GM23248 (cell line): ENCODE measurements at regions not wholly inside any gene's neighbourhood (a gene's known extent, or its start where the extent isn't known, plus 50 kb on each side); places are given as distances from the start of the nearest gene placed in this dataset.

Source experiments
- DNase-seq: peaks from one replicate; pipeline ENCODE4 v3.0.0-alpha.2; 2015
- H2AFZ ChIP-seq: fragments of 200-600 bp; sonication (generic); 2 replicates; pipeline ENCODE4 v1.6.1; 2016; ENCODE audit warnings: antibody characterized with exemption
- H3F3A ChIP-seq: fragments of 200-600 bp; sonication (generic); 2 replicates; pipeline ENCODE4 v1.6.1; 2016; ENCODE audit warnings: mild to moderate bottlenecking, antibody characterized with exemption, mixed run types; ENCODE audit not compliant: insufficient read depth
- H3K27ac ChIP-seq: fragments of 200-600 bp; sonication (generic); 2 replicates; pipeline ENCODE4 v1.5.1; 2016; ENCODE audit warnings: mild to moderate bottlenecking
- H3K27me3 ChIP-seq: fragments of 200-600 bp; sonication (generic); replicated peaks from 2 replicates; pipeline ENCODE4 v1.6.1; 2016; ENCODE audit warnings: mild to moderate bottlenecking; ENCODE audit not compliant: insufficient read depth
- H3K36me3 ChIP-seq: fragments of 200-600 bp; sonication (generic); 2 replicates; pipeline ENCODE4 v1.6.1; 2016; ENCODE audit warnings: low read depth, mild to moderate bottlenecking
- H3K4me1 ChIP-seq: fragments of 200-600 bp; sonication (generic); 2 replicates; pipeline ENCODE4 v1.6.1; 2016; ENCODE audit warnings: mild to moderate bottlenecking; ENCODE audit not compliant: insufficient read depth
- H3K4me2 ChIP-seq: fragments of 200-600 bp; sonication (generic); one replicate; pipeline ENCODE4 v1.6.1; 2016; ENCODE audit warnings: mild to moderate bottlenecking; ENCODE audit not compliant: unreplicated experiment
- H3K4me3 ChIP-seq: fragments of 200-600 bp; sonication (generic); 2 replicates; pipeline ENCODE4 v1.5.1; 2016; ENCODE audit warnings: mild to moderate bottlenecking
- H3K79me2 ChIP-seq: fragments of 200-600 bp; sonication (generic); 2 replicates; pipeline ENCODE4 v1.6.1; 2016; ENCODE audit warnings: mild to moderate bottlenecking; ENCODE audit not compliant: insufficient read depth
- H3K9ac ChIP-seq: fragments of 200-600 bp; sonication (generic); 2 replicates; pipeline ENCODE4 v1.6.1; 2016; ENCODE audit warnings: mild to moderate bottlenecking
- H3K9me2 ChIP-seq: fragments of 200-600 bp; sonication (generic); 2 replicates; pipeline ENCODE4 v1.6.1; 2016; ENCODE audit warnings: mixed run types, mild to moderate bottlenecking, moderate library complexity; ENCODE audit not compliant: insufficient read depth
- H3K9me3 ChIP-seq: fragments of 200-600 bp; sonication (generic); one replicate; pipeline ENCODE4 v1.6.1; 2017; ENCODE audit warnings: low read depth
- H4K20me1 ChIP-seq: fragments of 200-600 bp; sonication (generic); 2 replicates; pipeline ENCODE4 v1.6.0; 2016; ENCODE audit not compliant: insufficient read depth
- EZH2 ChIP-seq: fragments of 200-600 bp; sonication (generic); IDR thresholded peaks from 2 replicates; pipeline ENCODE4 v1.6.1; 2018; ENCODE audit warnings: antibody characterized with exemption, mild to moderate bottlenecking; ENCODE audit not compliant: insufficient read depth, poor library complexity, severe bottlenecking
- EZH2phosphoT487 ChIP-seq: fragments of 200-600 bp; sonication (generic); IDR thresholded peaks from 2 replicates; pipeline ENCODE4 v1.6.1; 2018; ENCODE audit warnings: antibody characterized with exemption, moderate library complexity, mild to moderate bottlenecking, low read depth; ENCODE audit not compliant: insufficient read depth
- WGBS, 2 experiments: methylation state at CpG; one replicate each; pipeline ENCODE4 v1.1.6; 2015 to 2017; ENCODE audit warnings: low lambda C conversion rate in 2 of 2, low coverage in 1 of 2; ENCODE audit errors: missing lambda C conversion rate in 2 of 2; 5-methylcytosine and 5-hydroxymethylcytosine counted together
- in situ Hi-C: fragments of 300-500 bp; cut with MboI; formaldehyde crosslinking; loops from 2 replicates; pipeline ENCODE4 v1.15.0; 2020

DNA sequence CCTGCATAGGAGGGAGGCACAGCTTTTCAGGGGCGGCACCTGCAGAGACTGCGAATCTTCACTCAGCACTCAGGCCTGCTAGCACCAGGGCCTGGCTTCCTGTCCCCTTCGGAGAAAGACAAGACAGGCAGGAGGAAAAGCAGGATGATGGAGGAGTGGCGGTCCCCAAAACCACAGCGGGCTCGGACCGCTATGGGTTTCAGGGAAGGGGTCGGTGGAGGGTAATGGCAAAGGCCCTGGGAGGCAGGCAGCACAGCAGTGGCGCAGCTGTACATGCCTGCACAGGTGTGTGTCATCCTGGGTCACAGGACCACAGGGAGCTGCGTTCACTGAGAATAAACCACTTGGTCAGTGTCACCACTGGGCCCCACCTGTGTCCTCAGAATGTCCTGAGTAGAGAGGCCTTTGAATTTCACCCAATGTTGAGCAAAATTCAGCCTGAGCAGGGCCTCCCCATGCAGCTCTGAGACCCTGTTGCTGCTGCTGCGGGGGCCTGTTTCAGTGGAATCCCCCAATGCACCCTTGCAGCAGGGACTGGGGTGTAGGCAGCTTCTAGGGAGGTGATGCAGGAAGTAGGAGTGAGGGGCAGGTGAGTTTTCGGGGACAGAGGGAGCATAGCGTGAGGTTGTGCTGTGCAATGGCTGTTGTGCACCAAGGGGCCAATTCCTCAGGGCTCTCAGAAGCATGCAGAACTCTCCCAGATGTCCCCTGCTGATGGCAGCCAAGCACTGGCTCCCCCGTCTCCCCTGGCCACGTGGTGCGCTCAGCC lies 90.6 kb upstream of the PPP2R2D start:
- no peaks in the 10 kb centered on the region for H4K20me1 ChIP-seq
- H3K9ac ChIP-seq: no peak overlapping the region
- no peaks in the 10 kb centered on the region for H3K9me2 ChIP-seq
- no peak overlapping the region for H2AFZ ChIP-seq
- H3F3A ChIP-seq: no peaks in the 10 kb centered on the region
- TF ChIP-seq EZH2phosphoT487 (no peak), EZH2 (no peak)
- H3K9me3 ChIP-seq: no peaks in the 10 kb centered on the region
- no peaks in the 10 kb centered on the region for H3K27me3 ChIP-seq
- H3K4me3 ChIP-seq: no peak overlapping the region
- no peak overlapping the region for H3K4me2 ChIP-seq
- WGBS, 2 experiments: 33 to 41% methylated on average over 15 to 16 of the region's 16 CpGs
- no peak overlapping the region for H3K27ac ChIP-seq
- no peaks in the 10 kb centered on the region for H3K79me2 ChIP-seq
- in situ Hi-C loops: no loop called here
- no peaks in the 10 kb centered on the region for H3K36me3 ChIP-seq
- DNase-seq: no peak
- H3K4me1 ChIP-seq: no peaks in the 10 kb centered on the region

- no peaks in the 10 kb centered on the region for H3F3A ChIP-seq
Measured at GRCh38 chr10:131810805-131811629, 89.8 kb upstream of the PPP2R2D start.

DNA sequence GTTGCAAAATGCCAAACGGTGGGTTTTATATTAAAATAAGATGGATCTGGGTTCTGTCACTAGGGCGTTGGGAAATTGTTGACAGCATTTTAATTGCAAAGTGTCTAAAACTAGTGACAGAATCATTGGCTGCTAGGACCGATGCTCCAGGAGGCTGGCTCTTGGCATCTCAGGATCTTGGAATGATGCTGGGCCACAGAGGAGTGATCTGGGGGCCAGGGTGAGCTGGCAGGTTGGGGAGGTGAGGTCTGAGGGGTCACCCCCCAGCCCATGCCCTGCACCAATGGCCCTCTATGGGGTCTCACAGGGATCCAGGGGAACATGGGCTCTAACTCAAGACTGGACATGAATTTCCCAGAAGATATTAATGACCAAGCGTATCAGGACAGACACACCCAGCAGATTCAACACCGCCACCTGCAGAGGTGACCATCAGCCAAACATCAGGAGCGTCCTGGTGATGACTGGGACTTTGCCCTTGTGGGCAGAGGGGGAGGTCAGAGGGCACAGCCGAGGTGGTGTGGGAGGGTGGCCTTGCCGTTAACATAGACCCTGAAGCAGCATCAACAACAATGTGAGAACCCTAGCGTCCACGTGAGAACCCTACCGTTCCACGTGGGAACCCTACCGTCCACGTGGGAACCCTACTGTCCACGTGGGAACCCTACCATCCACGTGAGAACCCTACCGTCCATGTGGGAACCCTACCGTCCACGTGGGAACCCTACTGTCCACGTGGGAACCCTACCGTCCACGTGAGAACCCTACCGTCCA lies 89.0 kb upstream of the PPP2R2D start:
- no peaks in the 10 kb centered on the region for H3K4me1 ChIP-seq
- in situ Hi-C loops: no loop called here
- 45 to 46% methylated on average over 23 of the region's 23 CpGs for WGBS, 2 experiments

More at GRCh38 chr10:131810805-131811629, 89.8 kb upstream of the PPP2R2D start:
- H4K20me1 ChIP-seq: no peaks in the 10 kb centered on the region
- in situ Hi-C loops: no loop called here
- H3K27me3 ChIP-seq: no peaks in the 10 kb centered on the region
- DNase-seq: no peak
- no peak overlapping the region for H3K4me2 ChIP-seq
- no peaks in the 10 kb centered on the region for H3K9me3 ChIP-seq
- TF ChIP-seq EZH2 (no peak), EZH2phosphoT487 (no peak)
- no peaks in the 10 kb centered on the region for H3K79me2 ChIP-seq
- no peak overlapping the region for H2AFZ ChIP-seq
- H3K27ac ChIP-seq: no peak overlapping the region
- no peak overlapping the region for H3K9ac ChIP-seq
- 40 to 43% methylated on average over 25 of the region's 25 CpGs for WGBS, 2 experiments
- H3K9me2 ChIP-seq: no peaks in the 10 kb centered on the region
- H3K4me3 ChIP-seq: no peak overlapping the region
- no peaks in the 10 kb centered on the region for H3K36me3 ChIP-seq
- H3K4me1 ChIP-seq: no peaks in the 10 kb centered on the region

More for the DNA sequence above, 89.0 kb upstream of the PPP2R2D start:
- H3K27me3 ChIP-seq: no peaks in the 10 kb centered on the region
- no peak overlapping the region for H3K4me3 ChIP-seq
- H3K9me3 ChIP-seq: no peaks in the 10 kb centered on the region
- H3K27ac ChIP-seq: no peak overlapping the region
- no peak for DNase-seq
- no peaks in the 10 kb centered on the region for H4K20me1 ChIP-seq
- H3K9me2 ChIP-seq: no peaks in the 10 kb centered on the region
- no peak overlapping the region for H3K4me2 ChIP-seq
- TF ChIP-seq EZH2 (no peak), EZH2phosphoT487 (no peak)
- H2AFZ ChIP-seq: no peak overlapping the region
- H3K9ac ChIP-seq: no peak overlapping the region
- H3F3A ChIP-seq: no peaks in the 10 kb centered on the region
- no peaks in the 10 kb centered on the region for H3K36me3 ChIP-seq
- H3K79me2 ChIP-seq: no peaks in the 10 kb centered on the region
